H1 (cell line): ENCODE measurements at regions not wholly inside any gene's neighbourhood (a gene's known extent, or its start where the extent isn't known, plus 50 kb on each side); places are given as distances from the start of the nearest gene placed in this dataset.

Experiments
- CTCF ChIA-PET: fragments of 300-600 bp; sonication (Branson Sonifier 250); formaldehyde crosslinking; loops from one replicate; lab custom pipeline; 2021; ENCODE audit not compliant: partially characterized antibody; lab: Charles Lee
- POLR2A ChIA-PET: fragments of 300-600 bp; sonication (Branson Sonifier 250); formaldehyde crosslinking; loops from one replicate; lab custom pipeline; 2021; ENCODE audit warnings: inconsistent platforms; ENCODE audit not compliant: partially characterized antibody; lab: Charles Lee
- DNase-seq, 2 experiments: peaks; one replicate each; pipeline versions ENCODE4 v3.0.0 to v3.0.0-alpha.2; 2010 to 2022; ENCODE audit warnings: low spot score in 2 of 2, low read depth in 1 of 2, mixed read lengths in 1 of 2
- FAIRE-seq: peaks from 2 replicates; lab custom pipeline; 2011; peaks lifted over from hg19 to GRCh38; lab: Jason Lieb, UNC
- H2AFZ ChIP-seq: 2 replicates; pipeline ENCODE4 v1.8.1; 2012; ENCODE audit warnings: low read length, inconsistent platforms
- H2AK5ac ChIP-seq: 2 replicates; pipeline ENCODE4 v1.6.1; 2013; ENCODE audit warnings: low read depth, low read length
- H2BK120ac ChIP-seq: replicated peaks from 2 replicates; pipeline ENCODE3; 2013; ENCODE audit warnings: low read depth, low read length, inconsistent platforms
- H2BK12ac ChIP-seq: 2 replicates; pipeline ENCODE4 v1.6.1; 2013; ENCODE audit warnings: low read depth, low read length
- H2BK15ac ChIP-seq: 2 replicates; pipeline ENCODE4 v1.6.1; 2013; ENCODE audit warnings: low read length
- H2BK20ac ChIP-seq: 2 replicates; pipeline ENCODE4 v1.6.1; 2013; ENCODE audit warnings: low read length
- H2BK5ac ChIP-seq: 2 replicates; pipeline ENCODE4 v1.6.1; 2013; ENCODE audit warnings: low read depth, low read length
- H3K14ac ChIP-seq: 2 replicates; pipeline ENCODE4 v1.6.1; 2013; ENCODE audit warnings: inconsistent platforms; ENCODE audit not compliant: insufficient read length
- H3K18ac ChIP-seq: 2 replicates; pipeline ENCODE4 v1.6.1; 2013; ENCODE audit warnings: low read length; ENCODE audit errors: extremely low read depth
- H3K23ac ChIP-seq: 2 replicates; pipeline ENCODE4 v1.6.1; 2013; ENCODE audit warnings: inconsistent platforms; ENCODE audit not compliant: insufficient read length
- H3K23me2 ChIP-seq: 2 replicates; pipeline ENCODE4 v1.6.1; 2013; ENCODE audit warnings: low read depth, low read length
- H3K27ac ChIP-seq: 2 replicates; pipeline ENCODE4 v1.6.1; 2011; ENCODE audit warnings: low read depth, low read length, inconsistent platforms
- H3K27me3 ChIP-seq, 4 experiments: replicated peaks in 1 of 4; 1 replicate in 1 of 4; 2 replicates in 3 of 4; pipeline versions ENCODE4 v1.6.1 to v1.8.1; 2011 to 2013; ENCODE audit warnings: low read length in 3 of 4, mild to moderate bottlenecking in 3 of 4, inconsistent platforms in 2 of 4, mixed read lengths in 2 of 4, moderate library complexity in 1 of 4; ENCODE audit not compliant: control insufficient read depth in 3 of 4, insufficient read depth in 3 of 4; ENCODE audit errors: extremely low read depth in 1 of 4
- H3K36me3 ChIP-seq, 4 experiments: 2 replicates each; pipeline versions ENCODE4 v1.6.1 to v1.8.1; 2011 to 2013; ENCODE audit warnings: mild to moderate bottlenecking in 4 of 4, low read length in 3 of 4, moderate library complexity in 2 of 4, control low read depth in 1 of 4, inconsistent platforms in 1 of 4; ENCODE audit not compliant: insufficient read depth in 4 of 4, control insufficient read depth in 2 of 4
- H3K4ac ChIP-seq: replicated peaks from 2 replicates; pipeline ENCODE3; 2013; ENCODE audit warnings: low read length, low read depth, mixed read lengths, inconsistent platforms; ENCODE audit not compliant: insufficient read length
- H3K4me1 ChIP-seq, 4 experiments: replicated peaks in 1 of 4; 1 replicate in 1 of 4; 2 replicates in 3 of 4; pipeline versions ENCODE4 v1.6.1 to v1.8.1; 2011 to 2013; ENCODE audit warnings: low read length in 3 of 4, inconsistent platforms in 2 of 4, mixed read lengths in 1 of 4; ENCODE audit not compliant: insufficient read depth in 4 of 4, control insufficient read depth in 3 of 4
- H3K4me2 ChIP-seq, 2 experiments: 2 replicates each; pipeline versions ENCODE4 v1.6.1 to v1.8.1; 2011 to 2013; ENCODE audit warnings: low read depth in 2 of 2, low read length in 2 of 2, control low read depth in 1 of 2, inconsistent platforms in 1 of 2, mild to moderate bottlenecking in 1 of 2; ENCODE audit not compliant: insufficient read depth in 1 of 2
- H3K4me3 ChIP-seq, 4 experiments: fragments of 200-600, 300-600 bp in 1 of 4; sonication (generic), shearing (Covaris generic), sonication (Bioruptor Twin) in 1 of 4; 2 replicates each; pipeline versions ENCODE4 v1.5.1 to v1.8.1; 2011 to 2016; ENCODE audit warnings: low read length in 4 of 4, low read depth in 3 of 4, control low read depth in 2 of 4, inconsistent platforms in 2 of 4, mild to moderate bottlenecking in 2 of 4, mixed read lengths in 1 of 4, moderate library complexity in 1 of 4; ENCODE audit not compliant: insufficient read depth in 2 of 4; ENCODE audit errors: extremely low read depth in 1 of 4
- H3K56ac ChIP-seq: replicated peaks from 2 replicates; pipeline ENCODE3; 2013; ENCODE audit warnings: low read depth, mild to moderate bottlenecking, mixed read lengths, low read length, inconsistent platforms; ENCODE audit not compliant: insufficient read length
- H3K79me1 ChIP-seq: 2 replicates; pipeline ENCODE4 v1.6.1; 2013; ENCODE audit warnings: low read depth, low read length, control low read depth
- H3K79me2 ChIP-seq, 2 experiments: 2 replicates each; pipeline versions ENCODE4 v1.6.1 to v1.8.1; 2012 to 2013; ENCODE audit warnings: low read length in 2 of 2, mild to moderate bottlenecking in 2 of 2, inconsistent platforms in 1 of 2; ENCODE audit not compliant: insufficient read depth in 2 of 2, control insufficient read depth in 1 of 2
- H3K9ac ChIP-seq, 4 experiments: replicated peaks in 1 of 4; 1 replicate in 1 of 4; 2 replicates in 3 of 4; pipeline versions ENCODE4 v1.6.1 to v1.8.1; 2011 to 2013; ENCODE audit warnings: low read depth in 3 of 4, low read length in 3 of 4, control low read depth in 2 of 4, mild to moderate bottlenecking in 2 of 4, moderate library complexity in 2 of 4, inconsistent platforms in 1 of 4; ENCODE audit errors: extremely low read depth in 1 of 4
- H3K9me3 ChIP-seq, 2 experiments: 2 replicates each; pipeline versions ENCODE4 v1.6.1 to v1.8.1; 2012 to 2013; ENCODE audit warnings: mild to moderate bottlenecking in 2 of 2, moderate library complexity in 2 of 2, control low read depth in 1 of 2, inconsistent platforms in 1 of 2, low read depth in 1 of 2, low read length in 1 of 2, mixed read lengths in 1 of 2; ENCODE audit not compliant: insufficient read depth in 2 of 2
- H4K20me1 ChIP-seq, 2 experiments: replicated peaks in 1 of 2; 2 replicates each; pipeline versions ENCODE3 to v1.8.1; 2011 to 2013; ENCODE audit warnings: inconsistent platforms in 2 of 2, low read length in 2 of 2, mild to moderate bottlenecking in 1 of 2; ENCODE audit not compliant: insufficient read depth in 2 of 2, control insufficient read depth in 1 of 2
- H4K5ac ChIP-seq: 2 replicates; pipeline ENCODE4 v1.6.1; 2013; ENCODE audit warnings: low read length, low read depth, mixed read lengths, inconsistent platforms; ENCODE audit not compliant: insufficient read length
- H4K8ac ChIP-seq: 2 replicates; pipeline ENCODE4 v1.8.0; 2013; ENCODE audit warnings: mild to moderate bottlenecking, moderate library complexity, low read length, inconsistent platforms; ENCODE audit not compliant: insufficient read depth; ENCODE audit errors: extremely low read depth
- H4K91ac ChIP-seq: replicated peaks from 2 replicates; pipeline ENCODE3; 2013; ENCODE audit warnings: low read length, mixed read lengths, inconsistent platforms; ENCODE audit not compliant: insufficient read length
- EP300 ChIP-seq, 2 experiments: IDR thresholded peaks; 1 replicate in 1 of 2; 2 replicates in 1 of 2; pipeline ENCODE4 v1.6.1; 2011 to 2012; ENCODE audit warnings: low read depth in 2 of 2, low read length in 2 of 2, mild to moderate bottlenecking in 2 of 2, borderline replicate concordance in 1 of 2, inconsistent platforms in 1 of 2, moderate library complexity in 1 of 2
- SP4 ChIP-seq: IDR thresholded peaks from 2 replicates; pipeline ENCODE4 v1.6.1; 2012; ENCODE audit warnings: low read length, inconsistent platforms
- WGBS, 2 experiments: shearing (Covaris generic) in 1 of 2; methylation state at CpG; one replicate each; pipeline versions ENCODE4 v1.1.6 to v1.1.7; 2013 to 2015; ENCODE audit warnings: low lambda C conversion rate in 2 of 2, mixed read lengths in 2 of 2, inconsistent platforms in 1 of 2, low coverage in 1 of 2, missing lambda C conversion rate in 1 of 2; ENCODE audit not compliant: insufficient replicate concordance in 2 of 2, insufficient coverage in 1 of 2, insufficient read length in 1 of 2; ENCODE audit errors: extremely low coverage in 1 of 2, missing lambda C conversion rate in 1 of 2; 5-methylcytosine and 5-hydroxymethylcytosine counted together

DNA sequence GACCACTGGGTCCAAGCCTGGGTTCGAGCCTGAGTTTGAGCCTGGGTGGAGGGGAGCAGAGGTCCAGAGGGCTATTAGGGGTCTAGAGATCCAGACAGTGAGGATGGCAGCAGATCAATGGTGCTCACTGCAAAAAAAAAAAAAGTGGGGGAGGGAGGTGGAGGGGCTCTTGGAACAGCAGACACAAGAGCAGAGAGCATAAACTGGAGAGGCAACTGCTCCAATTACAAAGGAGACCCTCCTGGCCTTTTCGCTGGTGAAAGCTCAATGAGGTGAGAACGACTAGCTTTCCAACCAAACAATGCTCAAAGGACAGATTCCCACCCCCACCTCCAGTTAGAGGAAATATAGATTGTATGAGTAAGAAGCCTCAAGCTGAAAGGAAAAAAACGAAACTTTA lies 124.2 kb upstream of the TSPAN8 start:
- Histone ChIP-seq H4K91ac (no peak overlapping the region), H2BK20ac (no peak overlapping the region), H3K27ac (no peak overlapping the region), H4K8ac (no peak overlapping the region; the same call in 1 of the 2 replicates), H3K4me3 (no peak overlapping the region), H3K27me3 (peaks cover 0 to 1% (median 0%) of the 10 kb centered on the region in 4 experiments; a peak in 1 of 7 replicates), H3K56ac (no peak overlapping the region), H2BK5ac (no peak overlapping the region), H2BK120ac (no peak overlapping the region), H3K79me1 (no peaks in the 10 kb centered on the region), H3K79me2 (no peaks in the 10 kb centered on the region), H3K14ac (no peak overlapping the region), H2BK15ac (no peak overlapping the region), H3K23ac (no peak overlapping the region), H4K5ac (no peak overlapping the region), H3K36me3 (no peaks in the 10 kb centered on the region), H2AFZ (peak overlapping the region; percentile 66; the same call in 1 of the 2 replicates), H3K23me2 (no peaks in the 10 kb centered on the region), H3K4ac (no peak overlapping the region), H2AK5ac (no peak overlapping the region), H3K9ac (no peak overlapping the region), H2BK12ac (no peak overlapping the region), H3K18ac (no peak overlapping the region), H3K4me1 (no peaks in the 10 kb centered on the region; a peak in 1 of 7 replicates), H3K4me2 (no peak overlapping the region), H3K9me3 (no peaks in the 10 kb centered on the region), H4K20me1 (no peaks in the 10 kb centered on the region)
- CTCF ChIA-PET: no interaction called here
- TF ChIP-seq EP300 (IDR thresholded peaks at IDR 0.05; ENCODE audit: borderline replicate concordance in 1 of 2, low read depth in 2 of 2, low read length in 2 of 2) (peak in 1 of 2 experiments; percentile 91; a peak in 1 of 3 replicates), SP4 (no peak)
- 88% methylated on average over 4 of the region's 4 CpGs; no CpG with 5 or more reads in 1 of the 2 experiments for WGBS, 2 experiments
- POLR2A ChIA-PET: no interaction called here
- FAIRE-seq (no peak), DNase-seq (no peak)
